ENCODE measurements at regions not wholly inside any gene's neighbourhood (a gene's known extent, or its start where the extent isn't known, plus 50 kb on each side); places are given as distances from the start of the nearest gene placed in this dataset.

DNA sequence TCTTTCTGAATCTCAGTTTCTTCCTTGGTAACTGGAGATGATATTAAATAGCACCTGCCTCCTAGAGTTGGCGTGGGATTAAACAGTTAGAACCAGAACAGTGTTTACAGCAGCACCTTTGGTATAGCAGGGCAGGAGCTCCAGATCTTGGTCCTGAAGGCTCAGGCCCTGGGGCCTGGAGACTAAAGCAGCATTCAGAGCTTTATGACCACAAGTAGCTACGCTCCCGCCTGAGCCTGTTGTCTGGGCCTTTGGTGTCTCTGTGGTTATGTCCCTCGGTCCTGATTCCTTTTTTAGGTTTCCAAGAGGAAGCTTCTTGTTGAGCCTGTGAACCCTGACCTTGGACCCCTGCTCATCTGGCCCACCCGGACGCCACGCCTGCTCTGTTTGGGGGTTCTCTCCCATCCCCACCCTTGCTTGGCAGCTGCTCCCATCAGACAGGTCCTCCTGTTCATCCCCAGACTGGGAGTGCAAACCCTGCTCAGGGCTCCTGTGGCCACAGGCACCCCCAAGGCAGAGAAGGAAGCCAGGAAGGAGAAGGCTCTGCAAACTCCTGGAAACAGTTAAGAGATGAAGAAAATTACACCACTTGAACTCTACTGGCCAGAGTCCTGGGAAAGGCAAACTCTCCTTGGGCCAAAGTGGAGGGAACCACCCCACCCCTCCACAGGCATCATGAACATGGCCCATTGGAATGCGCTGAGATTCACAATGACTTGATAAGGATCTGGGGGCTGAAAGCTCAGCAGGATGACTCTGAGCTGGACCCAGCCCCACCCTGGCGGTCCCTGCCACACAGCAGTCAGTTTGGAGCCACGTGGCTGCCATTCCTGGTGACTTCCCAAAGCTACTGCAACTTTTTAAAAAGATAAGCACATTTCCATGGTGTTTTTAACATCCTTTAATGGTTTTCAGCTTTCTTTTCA is 50.1 kb upstream of the TMEM72 start:
- TF ChIP-seq, protein P1, sequence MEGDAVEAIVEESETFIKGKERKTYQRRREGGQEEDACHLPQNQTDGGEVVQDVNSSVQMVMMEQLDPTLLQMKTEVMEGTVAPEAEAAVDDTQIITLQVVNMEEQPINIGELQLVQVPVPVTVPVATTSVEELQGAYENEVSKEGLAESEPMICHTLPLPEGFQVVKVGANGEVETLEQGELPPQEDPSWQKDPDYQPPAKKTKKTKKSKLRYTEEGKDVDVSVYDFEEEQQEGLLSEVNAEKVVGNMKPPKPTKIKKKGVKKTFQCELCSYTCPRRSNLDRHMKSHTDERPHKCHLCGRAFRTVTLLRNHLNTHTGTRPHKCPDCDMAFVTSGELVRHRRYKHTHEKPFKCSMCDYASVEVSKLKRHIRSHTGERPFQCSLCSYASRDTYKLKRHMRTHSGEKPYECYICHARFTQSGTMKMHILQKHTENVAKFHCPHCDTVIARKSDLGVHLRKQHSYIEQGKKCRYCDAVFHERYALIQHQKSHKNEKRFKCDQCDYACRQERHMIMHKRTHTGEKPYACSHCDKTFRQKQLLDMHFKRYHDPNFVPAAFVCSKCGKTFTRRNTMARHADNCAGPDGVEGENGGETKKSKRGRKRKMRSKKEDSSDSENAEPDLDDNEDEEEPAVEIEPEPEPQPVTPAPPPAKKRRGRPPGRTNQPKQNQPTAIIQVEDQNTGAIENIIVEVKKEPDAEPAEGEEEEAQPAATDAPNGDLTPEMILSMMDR (IDR thresholded peaks at IDR 0.05), result no peak
- no peak for TF ChIP-seq POLR2A (IDR thresholded peaks at IDR 0.05)
- no peak for TF ChIP-seq EP300 (IDR thresholded peaks at IDR 0.05)
